ENCODE measurements at regions not wholly inside any gene's neighbourhood (a gene's known extent, or its start where the extent isn't known, plus 50 kb on each side); places are given as distances from the start of the nearest gene placed in this dataset.

- Histone ChIP-seq H2BK120ac (ENCODE audit: low read depth, low read length) (no peak overlapping the region), H3K9ac (ENCODE audit: low read depth, low read length) (no peak overlapping the region), H2AK9ac (replicated peaks; ENCODE audit: low read depth, low read length, poor library complexity) (no peak overlapping the region), H3K9me3 (ENCODE audit: control insufficient read depth, insufficient read depth, low read length) (peaks cover 1% of the 10 kb centered on the region; the same call in 1 of the 2 replicates), H4K91ac (ENCODE audit: insufficient read depth, low read depth, low read length) (no peak overlapping the region), H3K4me3 (ENCODE audit: insufficient read depth, low read depth, low read length) (no peak overlapping the region), H2BK5ac (ENCODE audit: low read depth, low read length, poor library complexity, severe bottlenecking) (no peak overlapping the region), H3K9me1 (ENCODE audit: insufficient read depth, low read length) (no peaks in the 10 kb centered on the region), H3K27ac (ENCODE audit: insufficient read depth, low read length) (no peak overlapping the region), H3K4ac (ENCODE audit: low read depth, low read length) (no peak overlapping the region), H3K56ac (ENCODE audit: extremely low read depth, insufficient read depth, low read length) (no peak overlapping the region), H4K8ac (ENCODE audit: low read depth in 2 of 2, low read length in 2 of 2) (no peak overlapping the region), H3K4me1 (ENCODE audit: control insufficient read depth, insufficient read depth, low read length) (no peaks in the 10 kb centered on the region), H4K5ac (ENCODE audit: low read depth, low read length) (no peak overlapping the region), H3K23ac (ENCODE audit: low read depth, low read length) (no peak overlapping the region), H3K14ac (replicated peaks; ENCODE audit: low read depth, low read length) (no peak overlapping the region), H3K4me2 (ENCODE audit: low read depth, low read length) (no peak overlapping the region), H3K18ac (ENCODE audit: low read depth, low read length) (no peak overlapping the region), H4K20me1 (ENCODE audit: insufficient read depth, low read length) (no peaks in the 10 kb centered on the region), H2BK15ac (ENCODE audit: low read depth, low read length) (no peak overlapping the region), H2AFZ (replicated peaks; ENCODE audit: low read length, poor library complexity) (no peak overlapping the region), H2BK20ac (ENCODE audit: low read depth, low read length) (no peak overlapping the region), H3K27me3 (ENCODE audit: control insufficient read depth, insufficient read depth, low read length) (no peaks in the 10 kb centered on the region), H2AK5ac (ENCODE audit: low read depth, low read length) (no peak overlapping the region), H3K79me1 (ENCODE audit: low read depth in 1 of 2, low read length in 2 of 2) (no peaks in the 10 kb centered on the region), H3K36me3 (ENCODE audit: control insufficient read depth, insufficient read depth, low read length) (no peaks in the 10 kb centered on the region)
- CTCF ChIA-PET = no interaction called here
- intact Hi-C loops (cut with micrococcal nuclease) (no loop called here), dilution Hi-C loops (cut with HindIII; ENCODE audit: low sequenced_read_pairs, unreplicated experiment) (no loop called here), in situ Hi-C loops (cut with MboI; ENCODE audit: low sequenced_read_pairs) (no loop called here)
- DNase-seq (no peak), ATAC-seq (ENCODE audit: low read depth) (no peak)
- TF ChIP-seq RCOR1 (IDR thresholded peaks at IDR 0.05; ENCODE audit: insufficient replicate concordance, low read length) (no peak), CHD1 (IDR thresholded peaks at IDR 0.05; ENCODE audit: low read depth, low read length) (no peak), MXI1 (IDR thresholded peaks at IDR 0.05; ENCODE audit: borderline replicate concordance, low read depth, low read length) (no peak), MAFK (IDR thresholded peaks at IDR 0.05; ENCODE audit: low read depth, low read length) (no peak), CEBPB (IDR thresholded peaks at IDR 0.05; ENCODE audit: low read depth, low read length) (no peak)
- POLR2A ChIA-PET (ENCODE audit: unreplicated experiment) = no interaction called here
- no CpG with 5 or more reads among the region's 2 CpGs for WGBS, 2 experiments (ENCODE audit: extremely low coverage in 2 of 2, insufficient read length in 1 of 2)
- BruUV-seq (replicated peaks) = no TSS peak
Observed at GRCh38 chr10:107342711-107343110, 178.2 kb upstream of the SORCS1 start.

Measured in IMR-90 (cell line).